Activated CD4-positive, alpha-beta T cell treated with anti-CD3 and anti-CD28 coated beads, Interleukin-2, amount 50 U/mL, for 48 hours (primary cell): ENCODE measurements at regions not wholly inside any gene's neighbourhood (a gene's known extent, or its start where the extent isn't known, plus 50 kb on each side); places are given as distances from the start of the nearest gene placed in this dataset.
A peak's percentile ranks its signal among the peaks of the same experiment; 100 is the strongest.

ENCODE experiments used
- DNase-seq, 2 experiments: peaks; one replicate each; pipeline ENCODE4 v3.0.0-alpha.2; 2020

- no peak for DNase-seq
Observed at GRCh38 chr2:217652761-217653639, 349.8 kb downstream of the TNS1 start.

GRCh38 chr2:217650716-217651360 is 352.0 kb downstream of the TNS1 start:
- peak in 1 of 2 experiments; percentile 7 for DNase-seq

GRCh38 chr2:217650229-217650628 is 352.6 kb downstream of the TNS1 start:
- no peak for DNase-seq

- DNase-seq = no peak
Observed at GRCh38 chr2:217647925-217648324, 354.9 kb downstream of the TNS1 start.

GRCh38 chr2:217647226-217647625 is 355.6 kb downstream of the TNS1 start:
- no peak for DNase-seq

GRCh38 chr2:217645896-217646295 is 356.9 kb downstream of the TNS1 start:
- no peak for DNase-seq

- no peak for DNase-seq
Observed at GRCh38 chr2:217643789-217644301, 358.9 kb downstream of the TNS1 start.

- DNase-seq = no peak
Observed at GRCh38 chr2:217642944-217643343, 359.9 kb downstream of the TNS1 start.

GRCh38 chr2:217641960-217642359 is 360.8 kb downstream of the TNS1 start:
- DNase-seq = no peak

GRCh38 chr2:217639481-217639880 is 363.3 kb downstream of the TNS1 start:
- no peak for DNase-seq

GRCh38 chr2:217638533-217638932 is 364.3 kb downstream of the TNS1 start:
- no peak for DNase-seq

- no peak for DNase-seq
Observed at GRCh38 chr2:217638031-217638430, 364.8 kb downstream of the TNS1 start.

GRCh38 chr2:217636991-217637561 is 365.7 kb downstream of the TNS1 start:
- no peak for DNase-seq

GRCh38 chr2:217636578-217636977 is 366.2 kb downstream of the TNS1 start:
- DNase-seq = no peak

- DNase-seq = no peak
Observed at GRCh38 chr2:217634871-217635270, 367.9 kb downstream of the TNS1 start.

- DNase-seq = no peak
Observed at GRCh38 chr2:217632043-217632442, 370.8 kb downstream of the TNS1 start.

GRCh38 chr2:217631115-217631514 is 371.7 kb downstream of the TNS1 start:
- DNase-seq = no peak

GRCh38 chr2:217629347-217629746 is 373.4 kb downstream of the TNS1 start:
- DNase-seq = no peak

GRCh38 chr2:217628061-217628460 is 374.7 kb downstream of the TNS1 start:
- DNase-seq = no peak

- DNase-seq = no peak
Observed at GRCh38 chr2:217626926-217627325, 375.9 kb downstream of the TNS1 start.

GRCh38 chr2:217625557-217626169 is 377.1 kb downstream of the TNS1 start:
- no peak for DNase-seq

GRCh38 chr2:217623281-217623912 is 379.4 kb downstream of the TNS1 start:
- no peak for DNase-seq
